GM21576 (cell line): ENCODE measurements at regions not wholly inside any gene's neighbourhood (a gene's known extent, or its start where the extent isn't known, plus 50 kb on each side); places are given as distances from the start of the nearest gene placed in this dataset.
A peak's percentile ranks its signal among the peaks of the same experiment; 100 is the strongest.

Source experiments
- ATAC-seq: cut with Tn5 transposase; IDR thresholded peaks from one replicate; pipeline ENCODE4 v1.9.1; 2021; ENCODE audit warnings: mild to moderate bottlenecking, moderate library complexity; ENCODE audit not compliant: unreplicated experiment

DNA sequence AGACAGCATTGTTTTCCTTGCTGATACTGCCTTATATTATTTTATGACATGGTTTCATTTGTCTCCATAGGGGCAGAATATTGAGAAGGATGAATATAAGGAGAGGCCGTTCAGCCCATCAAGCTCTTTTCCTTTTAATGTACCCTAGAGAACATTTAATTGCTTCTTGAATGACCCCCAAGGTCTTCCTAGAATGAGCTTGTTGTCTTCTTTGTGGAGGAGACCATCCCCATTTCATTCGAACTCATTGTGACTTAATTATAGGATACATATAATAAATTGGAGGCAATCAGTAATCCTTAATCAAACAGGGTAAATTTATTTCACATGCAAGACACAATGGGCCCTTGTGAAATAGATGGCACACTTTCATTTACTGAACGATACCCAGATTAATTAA lies 231.3 kb downstream of the MDFIC start:
- ATAC-seq: no peak

DNA sequence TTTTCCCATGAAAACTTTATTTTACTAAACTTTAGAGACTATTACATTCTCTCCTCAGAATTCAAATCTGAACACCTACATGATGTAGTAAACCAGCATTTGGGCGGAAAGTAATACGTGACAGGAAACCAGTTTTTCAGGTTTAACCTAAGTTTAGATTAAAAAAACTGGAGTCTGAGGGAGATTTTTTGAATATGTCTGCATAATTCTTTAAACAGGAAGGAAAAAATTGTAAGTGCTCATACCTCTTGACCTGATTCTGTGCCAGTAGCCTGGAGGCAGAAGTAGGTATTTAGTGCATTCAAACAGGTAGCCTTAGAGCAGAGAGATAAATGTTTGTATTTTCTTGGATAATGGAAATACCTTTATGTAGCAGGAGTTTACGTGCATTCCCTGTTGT lies 224.3 kb downstream of the MDFIC start:
- no peak for ATAC-seq

DNA sequence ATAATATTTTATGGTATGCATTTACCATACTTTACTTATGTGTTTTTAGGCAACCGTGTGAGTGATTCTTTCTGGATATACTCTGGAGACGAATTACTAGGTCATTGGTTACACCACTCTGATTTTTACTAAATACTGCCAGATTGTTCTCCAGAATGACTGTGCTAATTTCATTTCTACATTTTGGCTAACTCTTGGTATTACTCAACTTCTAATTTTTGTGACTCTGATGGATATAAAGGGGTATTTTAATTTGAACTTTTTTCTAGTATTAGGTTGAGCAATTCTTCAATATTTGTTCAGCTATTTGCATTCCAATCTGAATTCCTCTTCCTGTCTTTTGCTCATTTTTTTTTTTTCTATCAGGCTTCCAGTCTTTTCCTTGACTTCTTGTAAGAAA lies 223.6 kb downstream of the MDFIC start:
- peak; percentile 82 for ATAC-seq

DNA sequence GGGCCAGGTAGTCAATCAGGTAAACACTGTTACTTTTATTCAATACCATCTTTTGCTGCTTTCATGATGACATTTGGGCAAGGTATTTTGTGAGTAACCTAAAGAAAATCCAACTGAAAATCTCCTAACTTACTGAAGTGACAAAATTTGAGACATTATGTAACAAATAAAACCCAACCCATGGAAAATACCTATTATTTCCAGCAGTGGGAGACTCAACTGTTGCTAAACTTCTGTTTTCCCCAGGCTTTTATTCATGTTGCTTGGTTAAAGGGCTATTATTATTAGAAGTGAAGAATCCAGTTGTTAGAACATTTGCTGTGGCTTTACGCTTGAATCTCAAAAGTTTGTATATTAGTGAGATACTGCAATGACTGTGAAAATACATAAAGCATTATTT lies 215.9 kb downstream of the MDFIC start:
- no peak for ATAC-seq

DNA sequence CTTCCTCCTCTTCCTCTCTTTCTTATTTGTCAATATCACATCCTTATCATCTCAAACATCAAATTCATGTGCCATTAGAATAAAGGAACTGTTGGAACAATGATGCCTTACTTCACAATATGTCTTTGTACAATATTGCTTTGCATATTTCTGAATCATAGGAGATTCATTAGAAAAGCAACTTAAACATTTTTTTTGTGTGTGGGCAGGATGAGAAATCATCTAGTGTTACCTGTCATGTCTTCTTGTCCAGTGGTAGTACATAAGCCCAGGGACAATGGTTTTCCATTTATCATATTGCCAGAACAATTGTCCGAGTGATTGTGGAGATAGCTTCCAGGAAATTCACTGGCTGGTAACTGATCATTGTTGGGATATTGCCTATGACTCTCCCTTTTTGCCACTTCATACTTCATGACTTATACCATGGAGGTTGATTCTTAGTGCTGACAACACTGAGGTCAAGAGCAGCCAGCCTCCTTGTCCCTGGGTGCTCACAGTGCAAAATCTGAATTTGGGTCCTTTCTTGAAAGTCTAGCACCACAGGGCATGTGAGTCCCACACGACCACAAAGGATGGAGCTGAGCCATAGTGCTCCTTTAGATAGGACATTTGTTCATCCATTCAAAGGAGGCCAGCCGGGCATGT lies 215.0 kb downstream of the MDFIC start:
- no peak for ATAC-seq

DNA sequence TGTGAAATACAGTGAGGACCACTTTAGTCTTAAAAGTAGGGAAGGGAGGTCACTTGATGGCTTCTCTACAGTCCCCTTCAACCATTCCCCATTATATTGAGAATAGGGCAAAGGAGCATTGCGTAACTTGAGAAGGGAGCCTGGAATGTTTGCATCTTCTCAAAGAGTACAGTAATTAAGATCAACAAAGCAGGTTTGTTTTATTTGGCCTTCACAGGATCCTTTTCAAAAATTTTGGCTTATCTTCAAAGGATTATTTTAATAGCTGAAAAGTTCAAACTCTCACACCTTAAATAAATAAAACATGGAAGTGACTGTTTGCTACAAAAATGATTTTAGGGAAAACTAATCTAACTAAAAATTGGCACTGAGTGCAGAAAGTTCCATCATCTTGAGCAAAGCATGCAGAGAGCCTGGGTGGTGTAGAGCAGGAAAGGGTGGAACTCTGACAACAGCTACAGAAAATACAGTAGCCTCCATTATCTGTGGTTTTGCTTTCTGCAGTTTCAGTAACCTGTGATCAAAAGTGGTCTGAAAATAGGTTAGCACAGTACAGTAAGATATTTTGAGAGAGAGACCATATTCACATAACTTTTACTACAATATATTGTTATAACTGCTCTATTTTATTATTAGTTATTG lies 214.0 kb downstream of the MDFIC start:
- ATAC-seq: peak; percentile 98

DNA sequence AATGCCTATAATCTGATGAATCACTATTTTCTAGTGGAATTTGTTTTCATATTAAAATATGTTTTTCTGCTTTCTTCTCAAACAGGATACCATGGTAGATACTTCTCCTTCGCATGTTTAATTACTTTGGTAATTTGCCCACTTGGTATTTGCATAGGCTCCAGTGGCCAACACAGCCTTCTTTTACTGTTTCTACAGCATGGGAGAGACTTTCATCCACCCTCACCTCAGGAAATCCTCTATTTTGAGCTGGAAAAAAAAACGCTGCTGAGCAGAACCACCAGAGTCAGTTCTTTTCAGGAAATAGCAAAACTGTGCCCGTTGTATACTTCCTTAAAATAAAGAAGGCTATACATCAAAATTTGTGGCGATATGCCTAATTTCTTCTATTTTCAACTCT lies 213.3 kb downstream of the MDFIC start:
- ATAC-seq: no peak

DNA sequence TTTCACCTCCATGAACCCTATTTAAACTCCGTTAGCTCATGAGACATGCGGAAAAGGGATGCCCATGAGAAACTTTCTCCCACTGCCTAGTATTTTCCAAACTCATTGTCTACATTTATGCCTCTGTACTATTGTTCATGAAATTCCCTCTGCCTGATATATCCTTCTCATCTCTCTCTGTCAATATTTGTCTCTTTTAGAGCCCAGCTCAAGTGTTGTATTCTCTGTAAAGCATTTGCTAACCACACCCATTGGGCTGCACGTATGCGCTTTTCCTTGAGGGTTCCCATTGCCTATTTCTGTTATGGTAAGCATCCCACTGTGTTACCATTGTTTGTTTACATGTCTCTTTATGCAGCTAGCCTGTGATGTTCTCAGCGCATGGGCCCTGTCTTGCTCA lies 211.4 kb downstream of the MDFIC start:
- ATAC-seq: no peak

DNA sequence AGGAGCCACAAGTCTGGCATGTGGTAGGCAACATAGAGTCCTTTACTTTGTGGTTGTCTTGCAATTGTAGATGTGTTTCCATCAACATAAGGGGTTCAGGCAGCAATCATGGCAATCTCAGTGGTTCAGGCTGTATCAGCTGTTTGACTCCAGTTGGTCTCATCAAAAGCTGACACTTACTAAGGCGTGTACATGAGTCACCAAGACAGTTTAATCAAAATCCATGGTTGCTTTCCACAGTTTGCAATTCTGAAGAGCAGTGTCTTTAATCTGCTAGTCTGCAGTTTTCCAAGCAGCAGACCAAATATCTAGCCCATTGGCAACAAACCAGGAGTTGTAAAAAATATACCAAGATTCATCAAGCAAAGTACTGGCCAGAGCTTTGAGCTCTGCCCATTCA lies 210.2 kb downstream of the MDFIC start:
- no peak for ATAC-seq

DNA sequence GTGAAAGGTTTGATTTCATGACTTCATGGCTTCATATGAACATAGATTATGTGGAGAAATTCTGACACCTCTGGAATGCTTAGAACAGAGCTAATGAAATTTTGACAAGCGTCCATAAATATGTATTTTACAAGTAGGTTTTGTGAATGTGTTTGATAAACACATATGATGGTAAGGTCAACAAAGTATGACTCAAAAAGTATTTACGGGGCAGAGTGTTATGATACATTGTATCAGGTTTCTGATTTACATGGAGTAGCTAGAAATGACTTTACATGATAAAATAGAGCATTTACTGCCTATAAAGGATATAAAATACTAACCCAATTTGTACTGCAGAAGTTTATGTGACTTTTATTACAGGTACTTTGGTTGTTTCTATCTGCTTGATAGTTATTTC lies 206.3 kb downstream of the MDFIC start:
- no peak for ATAC-seq

DNA sequence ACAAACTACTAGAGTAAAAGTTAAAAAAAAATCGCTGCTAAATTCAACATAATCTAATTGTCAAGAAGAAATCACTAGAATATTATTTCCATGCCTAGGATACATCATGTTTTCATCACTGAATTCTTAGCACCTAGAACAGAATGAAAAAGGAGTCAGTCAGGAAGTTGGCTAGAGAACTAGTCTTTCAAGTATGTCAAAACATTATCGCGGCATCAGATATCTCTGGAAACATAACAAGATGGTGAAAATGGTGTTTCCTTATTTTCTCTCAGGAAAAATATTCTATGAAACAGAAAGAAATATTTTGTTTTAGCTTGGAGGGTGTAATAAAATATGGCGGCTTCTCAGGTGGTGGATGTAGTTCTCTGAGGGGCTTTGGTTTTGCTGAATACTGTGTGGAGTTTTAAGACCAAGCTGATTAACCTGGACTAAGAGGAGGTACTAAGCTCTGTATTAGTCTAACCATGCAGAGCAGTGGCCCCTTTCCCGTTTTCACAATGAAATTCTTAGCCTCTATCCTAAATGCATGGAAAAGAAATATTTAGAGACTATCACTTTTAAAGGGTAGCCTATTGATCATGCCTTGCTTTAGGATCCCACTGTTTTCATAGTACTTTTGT lies 205.6 kb downstream of the MDFIC start:
- ATAC-seq: no peak

DNA sequence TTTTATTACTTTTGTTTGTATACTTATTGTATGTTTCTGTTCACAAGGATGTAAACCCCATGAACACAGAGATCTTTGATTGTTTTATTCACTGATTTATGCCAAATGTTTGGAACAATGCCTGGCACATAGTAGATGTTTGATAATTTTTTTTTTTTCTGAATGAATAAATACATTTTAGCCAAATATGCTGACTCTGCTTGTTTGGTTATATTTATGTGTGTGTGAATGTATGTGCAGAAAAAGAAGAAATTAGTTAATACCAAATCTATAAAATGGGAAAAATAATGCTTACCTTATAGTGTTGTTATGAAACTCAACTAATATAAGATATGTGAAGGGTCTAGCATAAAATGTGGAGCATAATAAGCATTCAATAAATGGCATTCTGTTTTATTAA lies 203.9 kb downstream of the MDFIC start:
- no peak for ATAC-seq

DNA sequence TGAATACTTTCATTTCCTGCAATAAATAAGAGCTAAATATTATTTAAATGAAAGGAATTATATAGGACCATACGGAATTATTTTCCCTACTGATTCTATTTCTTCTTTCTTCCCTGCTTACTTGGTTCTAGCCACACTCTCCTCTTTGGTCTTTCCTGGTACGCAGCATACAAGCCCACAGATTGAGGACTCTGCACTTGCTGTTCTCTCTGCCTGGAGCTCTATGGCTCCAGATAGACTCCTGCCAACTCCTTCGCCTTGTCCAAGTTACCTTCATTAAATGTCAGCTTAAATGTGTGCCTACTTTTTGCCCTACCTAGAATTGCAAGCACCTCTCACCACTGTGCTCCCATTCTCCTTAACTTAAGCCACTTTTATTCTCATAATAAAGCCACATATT lies 203.4 kb downstream of the MDFIC start:
- ATAC-seq: no peak

DNA sequence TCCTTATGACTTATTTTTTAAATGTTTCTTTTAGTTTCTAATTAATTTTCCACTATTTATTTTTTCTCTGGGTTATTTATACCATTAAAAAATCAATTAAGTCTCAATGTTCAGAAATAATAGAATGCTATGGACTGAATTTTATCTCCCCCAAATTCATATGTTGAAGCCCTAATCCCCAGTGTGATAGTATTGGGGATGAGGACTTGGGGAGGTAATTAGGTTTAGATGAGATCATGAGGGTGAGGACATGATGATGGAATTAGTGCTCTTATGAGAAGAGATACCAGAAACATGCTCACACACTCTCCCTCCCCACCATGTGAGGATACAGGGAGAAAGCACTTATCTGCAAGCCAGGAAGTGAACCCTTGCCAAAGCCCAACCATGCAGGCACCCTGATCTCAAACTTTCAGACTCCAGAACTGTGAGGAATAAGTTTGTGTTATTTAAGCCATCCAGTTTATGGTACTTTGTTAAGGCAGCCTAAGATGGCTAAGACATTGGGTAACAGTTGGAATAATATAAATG lies 202.6 kb downstream of the MDFIC start:
- ATAC-seq: no peak

DNA sequence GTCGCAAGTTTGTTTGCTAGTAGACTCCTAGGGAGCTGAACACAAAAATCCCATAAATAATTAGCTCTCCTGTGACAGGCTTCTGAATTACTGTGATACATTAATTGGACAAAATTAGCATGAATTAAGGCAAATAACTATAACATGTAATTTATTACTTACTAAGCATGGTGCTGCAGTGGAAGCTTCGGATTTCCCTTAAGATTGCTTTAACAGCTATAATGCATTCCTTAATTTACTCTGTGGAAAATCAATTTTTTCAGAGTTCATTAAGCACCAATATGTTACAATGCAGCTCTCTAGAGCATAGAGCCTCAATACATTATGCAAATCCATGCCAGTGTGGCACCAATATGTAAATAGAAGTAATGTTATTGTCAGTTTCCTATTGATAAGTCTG lies 201.5 kb downstream of the MDFIC start:
- ATAC-seq: no peak

DNA sequence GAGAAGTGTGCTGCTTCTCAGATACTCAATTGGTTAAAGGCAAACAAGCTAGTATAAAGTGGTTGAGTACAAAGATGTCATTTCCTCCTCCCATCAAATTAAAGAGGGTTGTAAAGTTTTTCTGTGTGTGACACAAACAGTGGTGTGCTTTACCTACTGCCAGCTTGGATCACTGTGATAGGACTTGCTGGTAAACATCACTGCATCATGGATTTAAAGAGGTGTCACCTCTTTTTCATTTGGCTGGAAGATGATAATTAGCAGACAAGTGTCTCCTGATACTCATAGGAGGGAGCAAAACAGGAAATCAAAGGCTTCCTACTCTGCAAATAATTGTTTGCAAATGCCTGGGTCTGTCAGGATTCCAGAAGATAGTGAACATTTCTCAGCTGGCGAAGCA lies 200.5 kb downstream of the MDFIC start:
- no peak for ATAC-seq

DNA sequence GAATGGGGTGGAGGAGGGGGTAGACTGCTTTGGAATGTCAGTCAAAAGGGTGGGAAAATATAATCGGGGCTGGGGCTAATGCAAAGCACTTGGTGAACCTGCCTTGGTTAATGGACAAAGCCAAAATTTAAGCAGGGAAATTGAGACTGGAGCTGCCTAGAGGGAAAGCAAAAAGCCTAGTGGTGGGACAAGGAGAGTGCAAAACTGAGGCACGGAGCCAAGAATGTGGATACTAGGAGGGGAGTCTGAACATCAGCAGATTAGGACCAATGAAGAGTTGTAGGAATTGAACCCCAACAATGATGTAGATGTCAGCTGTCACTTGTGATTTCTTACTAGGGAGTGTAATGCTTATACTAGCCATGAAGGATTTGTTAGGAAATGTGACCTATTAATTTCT lies 195.9 kb downstream of the MDFIC start:
- no peak for ATAC-seq

DNA sequence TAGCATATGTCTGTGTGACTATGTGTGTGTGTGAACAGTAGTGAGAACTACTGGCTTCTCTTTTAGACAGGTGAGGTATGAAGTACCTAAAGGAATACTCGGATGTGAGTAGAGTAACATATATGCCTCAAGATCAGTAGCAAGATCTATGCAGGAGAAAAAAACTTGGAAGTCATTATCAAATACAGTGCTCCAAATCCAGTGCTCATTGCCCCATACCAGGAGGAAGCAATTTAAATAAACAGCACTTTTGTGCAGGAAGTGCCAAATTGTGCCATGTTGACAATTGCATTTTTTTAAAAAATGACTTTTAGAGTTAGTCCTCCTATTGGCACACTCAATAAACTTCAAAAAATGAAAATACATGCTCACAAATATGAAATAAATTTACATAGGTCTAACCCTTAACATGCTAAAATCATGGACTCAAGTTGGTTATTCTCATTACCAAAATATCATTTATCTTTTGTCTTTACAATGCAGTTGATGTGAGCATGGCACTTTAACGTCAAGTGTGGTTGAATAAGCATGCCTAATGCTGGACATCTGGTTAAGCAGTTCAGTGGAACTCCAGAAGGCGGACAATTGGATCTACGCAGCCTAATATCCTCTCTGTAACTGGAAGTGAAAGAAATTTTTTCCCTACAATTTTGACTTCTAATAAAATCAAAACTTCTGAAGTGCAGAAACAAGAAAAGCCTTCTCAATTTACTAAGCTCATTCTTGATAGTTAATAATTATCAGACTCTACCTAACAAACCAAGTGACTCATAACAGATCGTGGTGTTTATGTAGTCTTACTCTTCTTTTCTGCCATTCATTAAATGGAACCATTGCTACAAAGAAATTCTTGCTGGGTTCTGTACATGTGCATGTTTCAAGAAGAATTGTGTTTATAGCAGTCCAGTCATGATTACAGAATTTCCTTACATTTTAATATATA lies 195.2 kb downstream of the MDFIC start:
- no peak for ATAC-seq

DNA sequence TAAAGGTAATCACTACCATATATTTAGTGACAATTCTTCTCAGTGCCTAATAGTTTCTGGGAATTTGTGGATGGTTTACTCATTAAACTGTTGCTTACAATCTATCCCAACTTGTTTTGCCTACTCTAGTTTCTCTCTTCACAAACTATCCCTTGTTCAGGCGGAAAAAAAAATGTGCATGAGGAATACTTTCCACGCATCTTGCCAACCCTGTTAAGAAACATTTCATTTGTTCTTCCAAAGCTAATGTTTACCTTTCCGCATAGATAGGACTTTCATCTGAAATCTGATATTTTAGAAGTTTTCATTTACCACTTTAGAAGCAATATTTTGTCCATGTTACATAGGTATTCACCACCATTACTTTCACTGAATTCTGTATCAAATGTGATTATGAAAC lies 191.9 kb downstream of the MDFIC start:
- ATAC-seq: no peak

DNA sequence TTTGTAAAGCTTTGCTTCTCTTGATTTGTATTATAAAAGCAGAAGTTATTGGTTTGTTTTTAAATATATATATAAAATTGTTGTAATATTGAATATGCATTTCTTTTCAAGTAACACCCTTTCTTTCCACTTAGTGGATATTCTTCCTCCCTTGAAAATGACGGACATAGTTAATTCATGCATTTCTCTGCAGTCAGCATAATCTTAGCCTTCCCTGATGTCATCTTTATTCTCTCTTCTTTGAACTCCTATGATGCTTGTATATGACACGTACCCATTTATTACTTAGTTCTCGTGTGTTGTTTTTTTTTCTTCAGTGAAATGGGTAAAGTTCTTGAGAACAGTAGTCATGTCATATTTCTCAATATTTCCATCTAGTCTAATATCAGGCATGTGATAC lies 191.2 kb downstream of the MDFIC start:
- ATAC-seq: no peak

DNA sequence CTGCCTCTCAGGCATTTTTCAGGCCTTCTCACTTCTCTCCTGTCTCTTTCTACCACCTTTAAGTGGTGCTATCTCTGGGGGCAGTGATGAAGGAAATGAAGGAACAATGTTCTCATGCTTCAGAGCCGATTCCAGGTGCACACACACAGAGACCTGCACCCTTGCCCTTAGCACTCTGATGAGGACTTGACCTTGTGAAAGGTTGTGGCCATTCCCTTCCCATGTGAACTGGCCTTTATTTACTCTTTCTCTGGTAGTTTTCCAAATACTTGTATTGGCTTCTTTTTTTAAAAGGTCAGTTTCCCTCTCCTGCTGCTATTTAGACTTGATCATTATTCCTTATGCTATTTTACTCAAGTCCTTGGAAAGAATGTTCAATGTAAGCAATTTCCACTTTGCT lies 188.6 kb downstream of the MDFIC start:
- no peak for ATAC-seq
